Hepatocyte (in vitro differentiated cells): ENCODE measurements at regions not wholly inside any gene's neighbourhood (a gene's known extent, or its start where the extent isn't known, plus 50 kb on each side); places are given as distances from the start of the nearest gene placed in this dataset.

Experiments used
- CTCF ChIP-seq: fragments of 200-600 bp; sonication (generic); IDR thresholded peaks from 2 replicates; pipeline ENCODE4 v1.5.1; 2016; ENCODE audit warnings: antibody characterized with exemption, mild to moderate bottlenecking; ENCODE audit not compliant: poor library complexity
- EZH2phosphoT487 ChIP-seq: fragments of 200-600 bp; sonication (generic); IDR thresholded peaks from one replicate; pipeline ENCODE4 v1.6.1; 2018; ENCODE audit warnings: antibody characterized with exemption, mild to moderate bottlenecking, low read depth, moderate library complexity; ENCODE audit not compliant: unreplicated experiment, severe bottlenecking

- TF ChIP-seq CTCF (no peak), EZH2phosphoT487 (no peak)
Observed at GRCh38 chr1:79875187-79875586, 868.7 kb upstream of the ADGRL4 start.
